ENCODE measurements at regions not wholly inside any gene's neighbourhood (a gene's known extent, or its start where the extent isn't known, plus 50 kb on each side); places are given as distances from the start of the nearest gene placed in this dataset.
"Not testable (repeated sequence)": the region's sequence is repeated elsewhere in the genome, so short reads cannot be mapped to it uniquely, and the experiment has no call there.

DNA sequence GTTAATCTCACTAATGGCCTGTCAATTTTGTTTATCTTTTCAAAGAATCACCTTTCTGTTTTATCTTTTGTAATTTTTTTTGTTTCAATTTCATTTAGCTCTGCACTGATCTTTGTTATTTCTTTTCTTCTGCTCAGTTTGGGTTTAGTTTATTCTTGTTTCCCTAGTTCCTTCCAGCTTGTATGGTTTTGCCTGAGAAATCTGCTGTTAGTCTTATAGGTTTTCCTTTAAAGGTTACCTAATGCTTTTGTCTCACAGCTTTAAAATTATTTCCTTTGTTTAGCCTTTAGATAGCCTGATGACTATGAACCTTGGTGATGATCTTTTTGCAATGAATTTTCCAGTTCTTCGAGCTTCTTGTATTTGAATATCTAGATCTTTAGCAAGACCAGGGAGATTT, 1869.8 kb upstream of the PCDH20 start:
- TF ChIP-seq, protein P1, sequence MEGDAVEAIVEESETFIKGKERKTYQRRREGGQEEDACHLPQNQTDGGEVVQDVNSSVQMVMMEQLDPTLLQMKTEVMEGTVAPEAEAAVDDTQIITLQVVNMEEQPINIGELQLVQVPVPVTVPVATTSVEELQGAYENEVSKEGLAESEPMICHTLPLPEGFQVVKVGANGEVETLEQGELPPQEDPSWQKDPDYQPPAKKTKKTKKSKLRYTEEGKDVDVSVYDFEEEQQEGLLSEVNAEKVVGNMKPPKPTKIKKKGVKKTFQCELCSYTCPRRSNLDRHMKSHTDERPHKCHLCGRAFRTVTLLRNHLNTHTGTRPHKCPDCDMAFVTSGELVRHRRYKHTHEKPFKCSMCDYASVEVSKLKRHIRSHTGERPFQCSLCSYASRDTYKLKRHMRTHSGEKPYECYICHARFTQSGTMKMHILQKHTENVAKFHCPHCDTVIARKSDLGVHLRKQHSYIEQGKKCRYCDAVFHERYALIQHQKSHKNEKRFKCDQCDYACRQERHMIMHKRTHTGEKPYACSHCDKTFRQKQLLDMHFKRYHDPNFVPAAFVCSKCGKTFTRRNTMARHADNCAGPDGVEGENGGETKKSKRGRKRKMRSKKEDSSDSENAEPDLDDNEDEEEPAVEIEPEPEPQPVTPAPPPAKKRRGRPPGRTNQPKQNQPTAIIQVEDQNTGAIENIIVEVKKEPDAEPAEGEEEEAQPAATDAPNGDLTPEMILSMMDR (IDR thresholded peaks at IDR 0.05; ENCODE audit: control extremely low read depth, extremely low read depth, low read depth, missing control alignments): no peak
- DNase-seq (ENCODE audit: extremely low spot score): no peak
- ChIA-PET POLR2A (no interaction called here), CTCF (no interaction called here)

DNA sequence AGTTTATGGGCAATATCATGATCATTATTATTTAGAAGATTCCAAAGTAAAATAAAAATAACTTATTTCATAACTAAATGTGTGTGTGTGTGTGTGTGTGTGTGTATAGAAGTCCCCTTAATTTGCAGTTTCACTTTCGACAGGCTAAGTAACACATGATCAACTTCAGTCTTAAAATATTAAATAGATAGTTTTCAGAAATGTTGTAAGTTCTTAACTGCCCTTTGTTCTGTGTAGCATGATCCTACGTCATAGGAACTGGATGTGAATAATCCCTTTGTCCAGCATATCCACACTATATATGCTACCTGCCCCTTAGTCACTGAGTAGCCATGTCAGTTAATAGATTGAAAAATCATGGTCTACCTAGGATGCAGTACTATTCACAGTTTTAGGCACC, 1863.5 kb upstream of the PCDH20 start:
- TF ChIP-seq, protein P1 (IDR thresholded peaks at IDR 0.05; ENCODE audit: control extremely low read depth, extremely low read depth, low read depth, missing control alignments): no peak
- ChIA-PET POLR2A (no interaction called here), CTCF (no interaction called here)
- no peak for DNase-seq (ENCODE audit: extremely low spot score)

DNA sequence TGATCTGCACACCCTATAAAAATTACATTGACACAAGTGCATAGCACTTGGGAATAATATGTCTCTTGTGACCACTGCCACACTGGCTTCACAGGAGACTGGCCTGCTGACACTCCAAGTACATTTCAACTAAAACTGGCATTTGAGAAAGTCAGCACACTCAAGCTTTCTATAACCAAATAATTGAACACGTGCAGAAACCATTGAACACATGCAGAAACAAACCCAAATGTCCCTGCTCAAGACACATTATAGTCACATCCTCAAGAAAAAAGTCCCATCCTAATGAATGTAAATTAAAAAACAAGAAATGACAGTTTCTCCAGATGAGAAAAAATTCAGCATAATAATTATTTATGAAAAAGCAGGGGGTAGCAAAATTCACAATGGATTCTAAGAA, 1859.1 kb upstream of the PCDH20 start:
- no peak for DNase-seq (ENCODE audit: extremely low spot score)
- TF ChIP-seq, protein P1 (IDR thresholded peaks at IDR 0.05; ENCODE audit: control extremely low read depth, extremely low read depth, low read depth, missing control alignments): no peak
- CTCF ChIA-PET: no interaction called here
- POLR2A ChIA-PET: no interaction called here

DNA sequence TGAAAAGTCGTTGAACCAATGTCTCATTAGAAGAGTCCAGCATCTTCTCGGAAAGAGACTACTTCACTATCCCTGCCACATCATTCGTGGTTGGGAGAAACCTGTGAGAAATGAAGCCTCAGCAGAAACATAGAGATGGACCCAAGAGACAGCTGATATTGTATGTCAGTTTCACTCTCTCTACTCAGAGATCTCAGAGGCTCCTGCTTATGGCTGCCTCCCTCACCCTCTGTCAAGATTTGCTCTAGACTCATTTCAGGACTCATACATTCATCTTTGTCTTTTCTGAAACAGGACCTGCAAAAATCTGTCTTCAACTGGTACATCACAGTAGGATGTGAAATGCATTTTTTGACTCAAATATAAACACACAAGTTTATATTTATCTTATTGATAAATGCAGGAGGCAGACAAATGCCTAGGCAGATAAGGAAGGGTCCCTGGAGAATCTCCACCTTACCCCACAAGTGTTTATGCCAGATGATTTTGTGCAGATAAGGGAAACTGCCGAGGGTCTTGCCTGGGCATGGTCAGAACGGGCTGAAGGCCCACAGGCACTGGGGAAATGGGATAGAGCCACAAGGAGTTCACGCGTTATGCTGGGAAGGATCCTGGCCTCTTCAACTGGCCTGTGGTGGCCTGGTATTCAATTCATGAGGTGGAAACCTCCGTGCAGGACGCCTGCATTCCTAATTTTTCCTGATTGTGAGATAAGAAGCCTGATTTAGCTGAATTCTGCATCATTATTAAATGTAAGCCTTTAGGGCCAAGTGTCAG, 1834.0 kb upstream of the PCDH20 start:
- ChIA-PET CTCF (no interaction called here), POLR2A (no interaction called here)
- TF ChIP-seq, protein P1 (IDR thresholded peaks at IDR 0.05; ENCODE audit: control extremely low read depth, extremely low read depth, low read depth, missing control alignments): no peak
- no peak for DNase-seq (ENCODE audit: extremely low spot score)

GRCh38 chr13:63236667-63237396, 1821.2 kb upstream of the PCDH20 start:
- CTCF ChIA-PET; DNase-seq (ENCODE audit: extremely low spot score); POLR2A ChIA-PET: not testable (repeated sequence)

- POLR2A ChIA-PET; CTCF ChIA-PET; DNase-seq (ENCODE audit: extremely low spot score): not testable (repeated sequence)
These were observed 1802.9 kb upstream of the PCDH20 start for GRCh38 chr13:63218596-63218995.

GRCh38 chr13:63209330-63210017, 1793.8 kb upstream of the PCDH20 start:
- TF ChIP-seq, protein P1 (IDR thresholded peaks at IDR 0.05; ENCODE audit: control extremely low read depth, extremely low read depth, low read depth, missing control alignments): no peak
- no peak for DNase-seq (ENCODE audit: extremely low spot score)
- ChIA-PET CTCF (no interaction called here), POLR2A (no interaction called here)
